Activated naive CD4-positive, alpha-beta T cell treated with anti-CD3 and anti-CD28 coated beads, Interleukin-2, amount 10 ng/mL, durations not matched to agents 7 days and 5 days (primary cell): ENCODE measurements at regions not wholly inside any gene's neighbourhood (a gene's known extent, or its start where the extent isn't known, plus 50 kb on each side); places are given as distances from the start of the nearest gene placed in this dataset.

Experiments used
- CTCF ChIA-PET: fragments of 350-600 bp; sonication (Branson Sonifier 250); formaldehyde crosslinking; loops from one replicate; lab custom pipeline; 2021; ENCODE audit warnings: antibody characterized with exemption; lab: Charles Lee
- DNase-seq: peaks from one replicate; pipeline ENCODE4 v3.0.0-alpha.2; 2020
- H3K27ac Mint-ChIP-seq: one replicate; pipeline ENCODE4 v1.8.0; 2021; ENCODE audit warnings: mild to moderate bottlenecking, moderate library complexity, mixed read lengths
- H3K27me3 Mint-ChIP-seq: one replicate; pipeline ENCODE4 v1.8.0; 2021; ENCODE audit warnings: mild to moderate bottlenecking, mixed read lengths
- H3K36me3 Mint-ChIP-seq: one replicate; pipeline ENCODE4 v1.8.0; 2021; ENCODE audit warnings: mixed read lengths
- H3K4me1 Mint-ChIP-seq: one replicate; pipeline ENCODE4 v1.8.0; 2021; ENCODE audit warnings: mixed read lengths
- H3K4me3 Mint-ChIP-seq: one replicate; pipeline ENCODE4 v1.8.0; 2021; ENCODE audit warnings: mild to moderate bottlenecking, moderate library complexity, mixed read lengths
- H3K9me3 Mint-ChIP-seq: one replicate; pipeline ENCODE4 v1.8.0; 2021; ENCODE audit warnings: mixed read lengths

DNA sequence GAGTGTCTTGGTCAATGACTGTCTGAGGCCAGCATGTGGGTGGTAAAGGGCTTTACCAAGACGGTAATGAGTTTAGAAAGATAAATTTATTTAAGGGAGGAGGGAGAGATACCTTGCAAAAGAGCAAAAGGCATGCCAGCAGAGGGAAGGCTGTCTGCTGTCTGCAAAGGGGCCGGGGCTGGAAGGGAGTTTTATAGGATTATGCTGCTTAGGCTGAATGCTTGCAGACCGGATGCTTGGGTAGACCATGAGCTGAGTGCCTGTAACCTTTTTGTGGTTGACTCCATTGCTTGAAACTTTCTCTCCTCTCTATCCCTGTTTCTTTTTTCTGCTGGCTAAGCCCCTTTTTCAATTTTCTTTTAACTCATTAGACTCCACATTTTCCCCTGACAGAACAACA, 1543.0 kb downstream of the OTOL1 start:
- Mint-ChIP-seq H3K27me3 (no peaks in the 10 kb centered on the region), H3K9me3 (peaks cover 11% of the 10 kb centered on the region), H3K4me1 (no peaks in the 10 kb centered on the region)

DNA sequence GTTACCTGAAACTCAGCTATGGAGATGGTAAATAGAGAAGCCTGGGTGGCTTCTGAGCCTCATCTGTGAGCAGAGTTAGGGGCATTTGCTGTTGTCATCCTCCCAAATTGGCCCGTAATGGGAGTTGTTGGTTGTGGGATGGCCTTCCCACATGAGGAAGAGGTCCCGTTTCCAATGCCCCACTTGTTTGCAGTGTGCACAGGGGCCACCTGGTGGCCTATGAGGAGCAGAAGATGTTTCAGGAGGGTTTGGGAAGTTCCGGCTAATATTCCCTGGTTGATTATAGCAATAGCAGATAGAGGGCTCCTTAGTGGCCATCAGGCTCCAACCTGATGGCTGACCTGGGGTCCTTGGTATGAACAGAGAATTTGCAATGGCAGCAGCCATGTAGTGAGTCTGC, 1546.5 kb downstream of the OTOL1 start:
- Mint-ChIP-seq H3K27me3 (no peaks in the 10 kb centered on the region), H3K9me3 (peaks cover 14% of the 10 kb centered on the region), H3K27ac (no peak overlapping the region), H3K4me1 (no peaks in the 10 kb centered on the region), H3K36me3 (no peaks in the 10 kb centered on the region), H3K4me3 (no peak overlapping the region)
- CTCF ChIA-PET, result no interaction called here
- DNase-seq, result no peak

More for the DNA sequence above, 1543.0 kb downstream of the OTOL1 start:
- no peak overlapping the region for H3K27ac Mint-ChIP-seq
- no peak for DNase-seq
- H3K36me3 Mint-ChIP-seq, result no peaks in the 10 kb centered on the region
- H3K4me3 Mint-ChIP-seq, result no peak overlapping the region
- CTCF ChIA-PET, result no interaction called here

DNA sequence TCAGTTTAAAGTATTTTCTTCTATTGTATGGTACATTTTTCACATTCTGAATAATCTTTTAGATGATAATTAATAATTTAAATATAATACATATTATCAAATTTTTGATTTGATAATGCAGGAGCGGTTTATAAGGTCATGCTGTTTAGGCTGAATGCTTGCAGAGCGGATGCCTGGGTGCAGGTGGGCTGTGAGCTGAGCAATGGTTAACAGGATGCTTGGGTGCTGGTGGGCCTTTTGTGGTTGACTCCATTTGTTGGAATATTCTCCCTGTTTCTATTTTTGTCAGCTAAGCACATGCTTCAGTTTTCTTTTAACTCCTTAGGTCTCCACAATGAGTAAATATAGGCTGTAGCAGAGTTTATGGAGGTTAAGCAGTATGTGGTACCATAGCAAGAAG, 1549.3 kb downstream of the OTOL1 start:
- Mint-ChIP-seq H3K9me3 (peaks cover 13% of the 10 kb centered on the region), H3K27ac (no peak overlapping the region), H3K4me3 (no peak overlapping the region), H3K36me3 (no peaks in the 10 kb centered on the region), H3K27me3 (no peaks in the 10 kb centered on the region), H3K4me1 (no peaks in the 10 kb centered on the region)
- CTCF ChIA-PET, result interaction anchor here (0.7 to 1.9 kb wide), 2 partner anchors 10 to 106 kb away, joined by 3 to 6 read pairs; no protein-coding TSS in a partner anchor
- no peak for DNase-seq

DNA sequence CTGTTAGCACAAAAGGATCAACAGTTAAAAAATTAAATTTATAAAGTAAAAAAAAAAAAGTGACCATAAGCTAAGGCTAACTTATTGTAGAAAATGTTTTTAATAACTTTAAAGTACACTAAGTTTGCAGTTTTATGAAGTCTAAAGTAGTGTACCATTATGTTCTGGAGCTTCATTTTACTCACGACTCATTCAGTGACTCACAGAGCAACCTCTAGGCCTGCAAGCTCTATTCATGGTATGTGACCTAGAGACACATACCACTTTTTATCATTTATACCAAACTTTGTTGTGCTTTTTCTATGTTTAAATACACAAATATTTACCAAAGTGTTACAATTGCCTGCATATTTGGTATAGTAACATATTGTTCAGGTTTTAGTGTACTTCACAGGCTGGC, 1552.3 kb downstream of the OTOL1 start:
- Mint-ChIP-seq H3K9me3 (peaks cover 7% of the 10 kb centered on the region), H3K27me3 (no peaks in the 10 kb centered on the region), H3K36me3 (no peaks in the 10 kb centered on the region), H3K4me1 (no peaks in the 10 kb centered on the region), H3K4me3 (no peak overlapping the region), H3K27ac (no peak overlapping the region)
- CTCF ChIA-PET, result no interaction called here
- no peak for DNase-seq

DNA sequence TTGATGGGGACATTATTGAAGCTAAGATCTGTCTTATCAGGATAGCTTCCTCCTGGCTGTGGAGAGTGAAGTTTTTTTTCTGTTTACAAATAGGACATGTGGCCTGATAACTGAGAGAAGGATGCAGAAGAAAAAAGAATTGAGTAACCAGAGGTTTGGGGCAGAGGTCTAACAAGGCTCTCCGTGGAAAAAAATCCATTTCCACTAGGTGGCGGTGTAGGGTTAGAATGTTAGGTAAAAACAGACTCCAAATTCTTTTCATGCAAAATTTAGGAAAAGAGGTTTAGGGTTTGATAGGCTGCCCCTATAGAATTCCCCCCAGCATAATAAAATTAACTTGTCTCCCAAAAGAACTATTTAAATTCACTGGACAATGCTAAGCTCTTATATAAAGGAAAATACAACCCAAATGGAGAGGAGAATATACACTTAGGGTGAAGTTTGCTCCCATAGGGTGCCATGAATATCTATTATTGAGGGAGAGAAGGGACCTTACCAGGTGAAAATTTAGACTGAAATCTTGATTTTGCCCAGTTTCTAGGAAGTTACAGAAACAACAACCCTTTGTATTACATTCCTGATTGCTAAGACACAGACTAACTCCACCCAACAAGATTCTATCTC, 1560.4 kb downstream of the OTOL1 start:
- CTCF ChIA-PET, result interaction anchor here (1.3 to 1.6 kb wide), 2 partner anchors 11 to 14 kb away, joined by 6 to 8 read pairs; no protein-coding TSS in a partner anchor
- Mint-ChIP-seq H3K27me3 (no peaks in the 10 kb centered on the region), H3K4me1 (no peaks in the 10 kb centered on the region), H3K4me3 (no peak overlapping the region), H3K36me3 (no peaks in the 10 kb centered on the region), H3K9me3 (no peaks in the 10 kb centered on the region), H3K27ac (no peak overlapping the region)
- peak; percentile 28 for DNase-seq

DNA sequence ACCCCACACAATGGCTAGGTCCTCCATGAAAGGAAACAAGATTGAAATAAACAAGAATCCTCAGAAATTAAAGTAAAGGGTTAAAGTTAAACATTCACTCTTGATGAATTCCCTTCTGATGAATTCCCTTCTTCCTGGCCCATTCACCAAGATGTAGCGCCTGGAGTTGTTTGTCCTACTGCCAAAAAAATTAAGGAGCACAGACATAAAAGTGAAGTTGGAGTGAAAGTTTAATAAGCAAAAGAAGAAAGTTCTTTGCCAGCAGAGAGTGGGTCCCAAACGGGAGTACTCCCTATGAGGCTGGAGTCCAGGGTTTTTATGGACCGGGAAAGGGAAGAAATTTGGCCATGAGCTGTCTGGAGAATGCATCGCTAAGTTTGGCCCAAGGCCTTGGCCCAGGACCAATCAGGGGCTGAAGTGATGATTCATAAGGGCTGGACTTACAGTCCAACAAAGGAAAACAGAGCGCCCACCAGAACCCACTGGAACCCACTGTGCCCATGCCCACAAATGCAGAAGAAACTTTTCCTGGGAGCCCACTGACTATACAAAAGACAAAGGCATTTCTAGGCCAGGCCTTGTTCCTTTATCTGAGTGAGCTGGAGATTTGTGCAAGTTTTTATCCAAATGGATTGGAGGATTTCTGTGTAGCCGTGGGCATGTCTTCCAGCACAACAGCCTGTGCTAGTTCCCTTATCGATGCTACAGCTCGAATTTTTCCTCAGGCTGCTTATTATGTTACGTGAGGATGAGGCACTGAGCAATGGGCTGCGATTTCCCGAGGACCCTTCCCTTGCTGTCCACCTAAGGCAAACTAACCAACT, 1561.6 kb downstream of the OTOL1 start:
- no peaks in the 10 kb centered on the region for H3K36me3 Mint-ChIP-seq
- CTCF ChIA-PET, result no interaction called here
- no peaks in the 10 kb centered on the region for H3K4me1 Mint-ChIP-seq
- H3K9me3 Mint-ChIP-seq, result no peaks in the 10 kb centered on the region
- no peak overlapping the region for H3K27ac Mint-ChIP-seq
- no peaks in the 10 kb centered on the region for H3K27me3 Mint-ChIP-seq
- H3K4me3 Mint-ChIP-seq, result no peak overlapping the region
- DNase-seq, result no peak

DNA sequence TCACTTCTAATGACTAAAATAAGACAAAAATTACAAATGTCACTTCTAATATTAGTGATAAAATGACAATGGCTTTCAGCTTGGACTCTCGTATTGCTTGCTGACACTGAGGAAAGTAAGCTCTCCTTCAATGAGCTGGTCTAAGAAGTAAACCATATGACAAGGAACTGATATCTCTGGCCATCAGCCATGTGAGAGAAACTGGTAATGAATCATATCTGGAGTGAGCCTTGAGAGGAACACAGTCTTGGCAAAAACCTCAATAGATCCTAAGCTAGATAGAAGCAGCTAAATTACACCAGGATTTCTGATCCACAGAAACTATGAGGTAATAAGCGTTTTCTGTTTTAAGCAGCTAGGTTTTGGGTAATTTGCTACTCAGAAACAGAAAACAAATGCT, 1575.1 kb downstream of the OTOL1 start:
- DNase-seq, result no peak
- Mint-ChIP-seq H3K27me3 (no peaks in the 10 kb centered on the region), H3K4me3 (no peak overlapping the region), H3K4me1 (no peaks in the 10 kb centered on the region), H3K27ac (no peak overlapping the region), H3K9me3 (peaks cover 7% of the 10 kb centered on the region), H3K36me3 (no peaks in the 10 kb centered on the region)
- CTCF ChIA-PET, result interaction anchor here (2.4 kb wide), 1 partner anchor 15 kb away, joined by 8 read pairs; no protein-coding TSS in a partner anchor
